ENCODE measurements at regions not wholly inside any gene's neighbourhood (a gene's known extent, or its start where the extent isn't known, plus 50 kb on each side); places are given as distances from the start of the nearest gene placed in this dataset.

- no peak for TF ChIP-seq CTCF (conservative IDR thresholded peaks at IDR 0.05)
- no peak overlapping the region for H3K27ac ChIP-seq
Observed at GRCh38 chr12:73307260-73307659, 1035.1 kb downstream of the TRHDE start.

GRCh38 chr12:73308079-73308478 lies 1035.9 kb downstream of the TRHDE start:
- H3K27ac ChIP-seq: no peak overlapping the region
- TF ChIP-seq CTCF (conservative IDR thresholded peaks at IDR 0.05): no peak

- no peak for TF ChIP-seq CTCF (conservative IDR thresholded peaks at IDR 0.05)
- H3K27ac ChIP-seq: no peak overlapping the region
Observed at GRCh38 chr12:73308747-73309146, 1036.6 kb downstream of the TRHDE start.

- H3K27ac ChIP-seq: no peak overlapping the region
- TF ChIP-seq CTCF (conservative IDR thresholded peaks at IDR 0.05): no peak
Observed at GRCh38 chr12:73321319-73321718, 1049.1 kb downstream of the TRHDE start.

- no peak for TF ChIP-seq CTCF (conservative IDR thresholded peaks at IDR 0.05)
- H3K27ac ChIP-seq: no peak overlapping the region
Observed at GRCh38 chr12:73321776-73322175, 1049.6 kb downstream of the TRHDE start.

GRCh38 chr12:73330584-73331351 lies 1058.6 kb downstream of the TRHDE start:
- no peak for TF ChIP-seq CTCF (conservative IDR thresholded peaks at IDR 0.05)
- H3K27ac ChIP-seq: no peak overlapping the region

- H3K27ac ChIP-seq: no peak overlapping the region
- no peak for TF ChIP-seq CTCF (conservative IDR thresholded peaks at IDR 0.05)
Observed at GRCh38 chr12:73341559-73342247, 1069.5 kb downstream of the TRHDE start.
